Loucy (cell line): ENCODE measurements at regions not wholly inside any gene's neighbourhood (a gene's known extent, or its start where the extent isn't known, plus 50 kb on each side); places are given as distances from the start of the nearest gene placed in this dataset.
"Not testable (repeated sequence)": the region's sequence is repeated elsewhere in the genome, so short reads cannot be mapped to it uniquely, and the experiment has no call there.

Experiments
- H2AFZ ChIP-seq: fragments of 200-600 bp; sonication (generic); 2 replicates; pipeline ENCODE4 v1.6.0; 2016; ENCODE audit warnings: antibody characterized with exemption, mild to moderate bottlenecking, low read length, moderate library complexity
- H3F3A ChIP-seq: fragments of 200-600 bp; 2 replicates; pipeline ENCODE4 v1.6.0; 2016; ENCODE audit warnings: antibody characterized with exemption, low read depth, mild to moderate bottlenecking
- H3K27me3 ChIP-seq: fragments of 200-600 bp; sonication (generic); 2 replicates; pipeline ENCODE4 v1.6.1; 2014; ENCODE audit warnings: low read length, mild to moderate bottlenecking; ENCODE audit not compliant: insufficient read depth, poor library complexity, severe bottlenecking
- H3K36me3 ChIP-seq: fragments of 200-600 bp; sonication (generic); 2 replicates; pipeline ENCODE4 v1.6.1; 2016; ENCODE audit warnings: low read length; ENCODE audit not compliant: insufficient read depth
- H3K4me1 ChIP-seq: fragments of 200-600 bp; sonication (generic); 2 replicates; pipeline ENCODE4 v1.5.1; 2014; ENCODE audit warnings: low read length, mild to moderate bottlenecking; ENCODE audit not compliant: insufficient read depth, poor library complexity, severe bottlenecking
- H3K4me2 ChIP-seq: fragments of 200-600 bp; sonication (generic); 2 replicates; pipeline ENCODE4 v1.6.0; 2014; ENCODE audit warnings: antibody characterized with exemption, low read length, low read depth, mild to moderate bottlenecking; ENCODE audit not compliant: poor library complexity, severe bottlenecking
- H3K4me3 ChIP-seq: fragments of 200-600 bp; sonication (generic); 2 replicates; pipeline ENCODE4 v1.5.1; 2014; ENCODE audit warnings: low read length, mild to moderate bottlenecking, mixed read lengths; ENCODE audit not compliant: poor library complexity, severe bottlenecking
- H3K79me2 ChIP-seq: fragments of 200-600 bp; sonication (generic); 2 replicates; pipeline ENCODE4 v1.6.1; 2014; ENCODE audit warnings: low read length; ENCODE audit not compliant: insufficient read depth
- H3K9ac ChIP-seq: fragments of 200-600 bp; sonication (generic); 2 replicates; pipeline ENCODE4 v1.6.0; 2014; ENCODE audit warnings: mild to moderate bottlenecking, low read depth, low read length, moderate library complexity; ENCODE audit not compliant: poor library complexity, severe bottlenecking
- H3K9me2 ChIP-seq: fragments of 200-600 bp; sonication (generic); replicated peaks from 2 replicates; pipeline ENCODE4 v1.6.1; 2016; ENCODE audit warnings: low read depth, low read length, mixed read lengths
- H3K9me3 ChIP-seq: fragments of 200-600 bp; sonication (generic); 2 replicates; pipeline ENCODE4 v1.6.1; 2014; ENCODE audit warnings: mild to moderate bottlenecking, antibody characterized with exemption, low read length, low read depth; ENCODE audit not compliant: insufficient read depth
- H4K20me1 ChIP-seq: fragments of 200-600 bp; sonication (generic); 2 replicates; pipeline ENCODE4 v1.6.0; 2014; ENCODE audit warnings: antibody characterized with exemption, low read length, mild to moderate bottlenecking; ENCODE audit not compliant: insufficient read depth, poor library complexity, severe bottlenecking
- EZH2phosphoT487 ChIP-seq: fragments of 200-600 bp; IDR thresholded peaks from 2 replicates; pipeline ENCODE4 v1.6.1; 2018; ENCODE audit warnings: antibody characterized with exemption, mild to moderate bottlenecking, moderate library complexity, borderline replicate concordance
- TF ChIP-seq, protein P1 (sequence below): fragments of 200-600 bp; sonication (generic); conservative IDR thresholded peaks from 2 replicates; pipeline ENCODE4 v1.5.1; 2014; ENCODE audit warnings: mild to moderate bottlenecking, antibody characterized with exemption, low read length

DNA sequence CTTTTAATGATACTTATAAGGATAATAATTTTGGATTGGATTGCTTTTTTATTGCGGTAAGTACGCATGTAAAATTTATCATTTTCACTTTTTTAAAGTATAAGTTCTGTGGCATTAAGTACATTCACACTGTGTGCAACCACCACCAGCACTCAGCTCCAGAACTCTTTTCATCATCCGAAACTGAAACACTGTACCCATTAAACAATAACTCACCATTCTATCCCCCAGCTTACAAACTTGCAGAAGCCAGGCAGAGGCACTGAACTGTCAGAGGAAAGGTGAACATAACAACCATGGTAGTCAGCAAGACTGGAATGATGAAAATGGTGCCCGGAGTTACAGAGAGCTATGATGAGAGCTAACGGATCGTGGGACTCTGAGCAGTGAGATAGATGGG lies 465.9 kb downstream of the ADCYAP1 start:
- Histone ChIP-seq H3K9me2 (no peaks in the 10 kb centered on the region), H3K79me2 (no peaks in the 10 kb centered on the region), H3K27me3 (no peaks in the 10 kb centered on the region), H4K20me1 (no peaks in the 10 kb centered on the region), H3K9me3 (peaks cover 4% of the 10 kb centered on the region; the same call in 1 of the 2 replicates), H3K9ac (no peak overlapping the region), H2AFZ (no peak overlapping the region), H3F3A (no peaks in the 10 kb centered on the region), H3K4me1 (no peaks in the 10 kb centered on the region), H3K36me3 (no peaks in the 10 kb centered on the region), H3K4me3 (no peak overlapping the region), H3K4me2 (no peak overlapping the region)
- no peak for TF ChIP-seq EZH2phosphoT487
- TF ChIP-seq, protein P1, sequence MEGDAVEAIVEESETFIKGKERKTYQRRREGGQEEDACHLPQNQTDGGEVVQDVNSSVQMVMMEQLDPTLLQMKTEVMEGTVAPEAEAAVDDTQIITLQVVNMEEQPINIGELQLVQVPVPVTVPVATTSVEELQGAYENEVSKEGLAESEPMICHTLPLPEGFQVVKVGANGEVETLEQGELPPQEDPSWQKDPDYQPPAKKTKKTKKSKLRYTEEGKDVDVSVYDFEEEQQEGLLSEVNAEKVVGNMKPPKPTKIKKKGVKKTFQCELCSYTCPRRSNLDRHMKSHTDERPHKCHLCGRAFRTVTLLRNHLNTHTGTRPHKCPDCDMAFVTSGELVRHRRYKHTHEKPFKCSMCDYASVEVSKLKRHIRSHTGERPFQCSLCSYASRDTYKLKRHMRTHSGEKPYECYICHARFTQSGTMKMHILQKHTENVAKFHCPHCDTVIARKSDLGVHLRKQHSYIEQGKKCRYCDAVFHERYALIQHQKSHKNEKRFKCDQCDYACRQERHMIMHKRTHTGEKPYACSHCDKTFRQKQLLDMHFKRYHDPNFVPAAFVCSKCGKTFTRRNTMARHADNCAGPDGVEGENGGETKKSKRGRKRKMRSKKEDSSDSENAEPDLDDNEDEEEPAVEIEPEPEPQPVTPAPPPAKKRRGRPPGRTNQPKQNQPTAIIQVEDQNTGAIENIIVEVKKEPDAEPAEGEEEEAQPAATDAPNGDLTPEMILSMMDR, result no peak

- no peak overlapping the region for H3K4me2 ChIP-seq
- no peak overlapping the region for H3K9ac ChIP-seq
- H3K79me2 ChIP-seq, result no peaks in the 10 kb centered on the region
- H2AFZ ChIP-seq, result no peak overlapping the region
- no peaks in the 10 kb centered on the region for H3K9me2 ChIP-seq
- no peaks in the 10 kb centered on the region for H3K36me3 ChIP-seq
- TF ChIP-seq, protein P1, result no peak
- TF ChIP-seq EZH2phosphoT487, result no peak
- peaks cover 4% of the 10 kb centered on the region; the same call in 1 of the 2 replicates for H3K9me3 ChIP-seq
- H4K20me1 ChIP-seq, result no peaks in the 10 kb centered on the region
- no peak overlapping the region for H3K4me3 ChIP-seq
- H3F3A ChIP-seq, result no peaks in the 10 kb centered on the region
- no peaks in the 10 kb centered on the region for H3K27me3 ChIP-seq
- no peaks in the 10 kb centered on the region for H3K4me1 ChIP-seq
Observed at GRCh38 chr18:1371724-1372123, 467.1 kb downstream of the ADCYAP1 start.

DNA sequence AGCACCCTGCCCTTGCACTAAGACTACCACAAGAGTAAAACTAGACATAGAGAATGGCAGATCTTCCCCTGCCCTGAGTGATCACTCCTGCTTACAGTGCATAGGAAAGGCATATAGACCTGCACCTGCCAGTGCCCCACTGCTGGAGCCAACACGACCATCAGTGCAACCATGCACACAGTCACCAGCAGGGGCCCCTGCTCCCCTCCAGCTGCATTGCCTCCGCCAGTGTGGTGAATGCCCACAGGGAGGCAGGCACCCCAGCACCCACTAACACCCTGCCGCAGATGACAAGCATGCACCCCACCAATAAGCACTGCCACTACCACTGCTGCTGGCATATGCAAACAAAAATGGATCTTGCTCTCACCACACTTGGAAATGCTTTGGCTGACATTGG lies 478.8 kb downstream of the ADCYAP1 start:
- Histone ChIP-seq H3K79me2 (no peaks in the 10 kb centered on the region), H3K36me3 (no peaks in the 10 kb centered on the region), H3K9me3 (0 out of 2 replicates have a peak, but pooled peaks cover 3% of the 10 kb centered on the region)

DNA sequence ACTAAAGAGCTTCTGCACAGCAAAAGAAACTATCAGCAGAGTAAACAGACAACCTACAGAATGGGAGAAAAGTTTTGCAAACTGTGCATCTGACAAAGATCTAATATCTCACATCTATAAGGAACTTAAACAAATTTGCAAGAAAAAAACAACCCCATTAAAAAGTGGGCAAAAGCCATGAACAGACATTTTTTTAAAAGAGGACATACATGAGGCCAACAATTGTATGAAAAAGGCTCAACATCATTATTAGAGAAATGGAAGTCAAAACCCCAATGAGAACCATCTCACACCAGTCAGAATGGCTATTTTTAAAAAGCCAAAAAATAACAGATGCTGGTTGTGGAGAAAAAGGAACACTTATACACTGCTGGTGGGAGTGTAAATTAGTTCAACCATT lies 483.8 kb downstream of the ADCYAP1 start:
- not testable (repeated sequence) for H3K4me1 ChIP-seq, H3F3A ChIP-seq, H3K9me2 ChIP-seq, H3K79me2 ChIP-seq, H3K9me3 ChIP-seq, H3K9ac ChIP-seq, H3K36me3 ChIP-seq, H3K4me3 ChIP-seq, H4K20me1 ChIP-seq, H2AFZ ChIP-seq, H3K4me2 ChIP-seq, H3K27me3 ChIP-seq

More for the DNA sequence above, 478.8 kb downstream of the ADCYAP1 start:
- no peak overlapping the region for H3K4me2 ChIP-seq
- no peak overlapping the region for H2AFZ ChIP-seq
- no peaks in the 10 kb centered on the region for H3K27me3 ChIP-seq
- H3K9me2 ChIP-seq, result no peaks in the 10 kb centered on the region
- no peaks in the 10 kb centered on the region for H3K4me1 ChIP-seq
- no peak overlapping the region for H3K4me3 ChIP-seq
- H3F3A ChIP-seq, result no peaks in the 10 kb centered on the region
- no peaks in the 10 kb centered on the region for H4K20me1 ChIP-seq
- TF ChIP-seq EZH2phosphoT487, result no peak
- TF ChIP-seq, protein P1, result no peak
- no peak overlapping the region for H3K9ac ChIP-seq
